Astrocyte (in vitro differentiated cells and primary cell): ENCODE measurements at regions not wholly inside any gene's neighbourhood (a gene's known extent, or its start where the extent isn't known, plus 50 kb on each side); places are given as distances from the start of the nearest gene placed in this dataset.

Experiments
- DNase-seq: peaks from one replicate; pipeline ENCODE4 v3.0.0-alpha.2; 2010; ENCODE audit warnings: low read depth
- FAIRE-seq: peaks from 2 replicates; lab custom pipeline; 2011; peaks lifted over from hg19 to GRCh38; lab: Jason Lieb, UNC
- H2AFZ ChIP-seq: 2 replicates; pipeline ENCODE4 v1.6.0; 2012; ENCODE audit warnings: low read depth, low read length, inconsistent platforms
- H3K27ac ChIP-seq: 2 replicates; pipeline ENCODE4 v1.5.1; 2011; ENCODE audit warnings: low read depth, low read length, inconsistent platforms
- H3K27me3 ChIP-seq: 2 replicates; pipeline ENCODE4 v1.6.0; 2011; ENCODE audit warnings: low read length, inconsistent platforms; ENCODE audit not compliant: insufficient read depth
- H3K36me3 ChIP-seq: 2 replicates; pipeline ENCODE4 v1.5.1; 2011; ENCODE audit warnings: low read length, inconsistent platforms; ENCODE audit not compliant: insufficient read depth
- H3K4me1 ChIP-seq: 2 replicates; pipeline ENCODE4 v1.5.1; 2011; ENCODE audit warnings: low read length, inconsistent platforms; ENCODE audit not compliant: insufficient read depth
- H3K4me2 ChIP-seq: 2 replicates; pipeline ENCODE4 v1.6.0; 2012; ENCODE audit warnings: low read length, inconsistent platforms
- H3K4me3 ChIP-seq: 2 replicates; pipeline ENCODE4 v1.5.1; 2011; ENCODE audit warnings: low read depth, mild to moderate bottlenecking, low read length, inconsistent platforms; ENCODE audit not compliant: insufficient read depth
- H3K79me2 ChIP-seq: 2 replicates; pipeline ENCODE4 v1.6.0; 2012; ENCODE audit warnings: mild to moderate bottlenecking, low read length, inconsistent platforms; ENCODE audit not compliant: insufficient read depth
- H3K9ac ChIP-seq: 2 replicates; pipeline ENCODE4 v1.6.0; 2012; ENCODE audit warnings: mild to moderate bottlenecking, low read length, inconsistent platforms
- H3K9me3 ChIP-seq: 2 replicates; pipeline ENCODE4 v1.5.1; 2012; ENCODE audit warnings: low read depth, mild to moderate bottlenecking, low read length, inconsistent platforms; ENCODE audit not compliant: insufficient read depth
- H4K20me1 ChIP-seq: 2 replicates; pipeline ENCODE4 v1.6.0; 2012; ENCODE audit warnings: low read length, inconsistent platforms; ENCODE audit not compliant: insufficient read depth
- H3K27ac Mint-ChIP-seq: one replicate; pipeline ENCODE4 v1.8.0; 2021; ENCODE audit warnings: mild to moderate bottlenecking, mixed read lengths; ENCODE audit not compliant: unreplicated experiment
- H3K27me3 Mint-ChIP-seq: one replicate; pipeline ENCODE4 v1.8.0; 2021; ENCODE audit warnings: low read depth, mixed read lengths; ENCODE audit not compliant: unreplicated experiment
- H3K36me3 Mint-ChIP-seq: one replicate; pipeline ENCODE4 v1.8.0; 2021; ENCODE audit warnings: low read depth, mixed read lengths; ENCODE audit not compliant: unreplicated experiment
- H3K4me1 Mint-ChIP-seq: one replicate; pipeline ENCODE4 v1.8.0; 2021; ENCODE audit warnings: low read depth, mixed read lengths; ENCODE audit not compliant: unreplicated experiment
- H3K4me3 Mint-ChIP-seq: one replicate; pipeline ENCODE4 v1.8.0; 2021; ENCODE audit warnings: mild to moderate bottlenecking, moderate library complexity, mixed read lengths; ENCODE audit not compliant: unreplicated experiment
- H3K9me3 Mint-ChIP-seq: one replicate; pipeline ENCODE4 v1.8.0; 2021; ENCODE audit warnings: mild to moderate bottlenecking, mixed read lengths; ENCODE audit not compliant: unreplicated experiment
- EZH2 ChIP-seq: IDR thresholded peaks from 2 replicates; pipeline ENCODE4 v1.6.1; 2012; ENCODE audit warnings: mild to moderate bottlenecking, low read length, inconsistent platforms; ENCODE audit not compliant: insufficient read depth
- TF ChIP-seq, protein P1 (sequence below): IDR thresholded peaks from 2 replicates; pipeline ENCODE4 v1.5.1; 2011; ENCODE audit warnings: low read depth, mild to moderate bottlenecking, inconsistent platforms, low read length, moderate library complexity; ENCODE audit not compliant: insufficient read depth

DNA sequence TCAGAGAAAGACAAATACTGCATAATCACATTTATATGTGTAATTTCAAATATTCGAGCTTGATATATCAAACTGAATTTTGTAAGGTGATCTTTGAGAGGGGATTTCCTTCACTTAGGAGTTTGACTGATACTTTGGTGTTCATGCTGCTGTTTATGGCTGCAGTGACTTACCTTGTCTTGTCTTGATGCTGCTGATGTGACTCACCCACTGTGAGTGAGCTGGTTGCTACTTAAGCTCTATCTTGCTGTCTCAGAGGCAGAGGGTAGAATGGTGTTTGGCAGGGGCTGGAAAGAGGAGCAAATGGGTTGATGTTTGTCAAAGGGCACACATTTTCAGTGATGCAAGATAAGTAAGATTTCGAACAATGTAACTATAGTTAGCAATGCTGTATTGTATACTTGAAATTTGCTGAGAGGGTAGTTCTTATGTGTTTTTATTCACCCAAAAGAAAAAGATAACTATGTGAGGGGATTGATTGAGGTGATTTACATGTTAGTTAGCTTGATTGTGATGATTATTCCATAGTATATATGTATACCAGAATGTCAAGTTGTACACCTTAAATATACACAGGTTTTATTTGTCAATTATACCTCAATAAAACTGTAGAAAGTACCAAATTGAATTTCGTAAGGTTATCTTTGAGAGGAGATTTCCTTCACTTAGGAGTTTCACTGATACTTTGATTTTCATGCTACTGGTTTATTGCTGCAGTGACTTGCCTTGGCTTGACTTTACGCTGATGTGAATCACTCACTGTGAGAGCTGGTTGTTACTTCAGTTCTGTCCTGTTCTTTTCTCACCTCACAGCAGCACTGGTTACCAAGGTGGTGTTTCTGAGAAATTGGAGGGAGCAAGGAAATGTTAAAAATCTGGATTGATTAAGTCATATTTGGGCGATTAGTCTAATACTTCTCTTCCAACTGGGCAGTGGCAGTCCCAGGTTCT, 94.5 kb upstream of the SLC5A9 start:
- Histone ChIP-seq H3K79me2 (no peaks in the 10 kb centered on the region), H3K9me3 (no peaks in the 10 kb centered on the region), H3K27ac (no peak overlapping the region), H2AFZ (no peak overlapping the region), H4K20me1 (no peaks in the 10 kb centered on the region), H3K27me3 (peaks cover 3% of the 10 kb centered on the region), H3K36me3 (no peaks in the 10 kb centered on the region), H3K4me1 (no peaks in the 10 kb centered on the region), H3K9ac (no peak overlapping the region), H3K4me2 (no peak overlapping the region), H3K4me3 (no peak overlapping the region)
- Mint-ChIP-seq H3K36me3 (no peaks in the 10 kb centered on the region), H3K4me3 (no peak overlapping the region), H3K9me3 (no peaks in the 10 kb centered on the region), H3K4me1 (peaks cover 2% of the 10 kb centered on the region), H3K27me3 (peaks cover 11% of the 10 kb centered on the region), H3K27ac (no peak overlapping the region)
- FAIRE-seq (no peak), DNase-seq (no peak)
- TF ChIP-seq EZH2: no peak
- TF ChIP-seq, protein P1, sequence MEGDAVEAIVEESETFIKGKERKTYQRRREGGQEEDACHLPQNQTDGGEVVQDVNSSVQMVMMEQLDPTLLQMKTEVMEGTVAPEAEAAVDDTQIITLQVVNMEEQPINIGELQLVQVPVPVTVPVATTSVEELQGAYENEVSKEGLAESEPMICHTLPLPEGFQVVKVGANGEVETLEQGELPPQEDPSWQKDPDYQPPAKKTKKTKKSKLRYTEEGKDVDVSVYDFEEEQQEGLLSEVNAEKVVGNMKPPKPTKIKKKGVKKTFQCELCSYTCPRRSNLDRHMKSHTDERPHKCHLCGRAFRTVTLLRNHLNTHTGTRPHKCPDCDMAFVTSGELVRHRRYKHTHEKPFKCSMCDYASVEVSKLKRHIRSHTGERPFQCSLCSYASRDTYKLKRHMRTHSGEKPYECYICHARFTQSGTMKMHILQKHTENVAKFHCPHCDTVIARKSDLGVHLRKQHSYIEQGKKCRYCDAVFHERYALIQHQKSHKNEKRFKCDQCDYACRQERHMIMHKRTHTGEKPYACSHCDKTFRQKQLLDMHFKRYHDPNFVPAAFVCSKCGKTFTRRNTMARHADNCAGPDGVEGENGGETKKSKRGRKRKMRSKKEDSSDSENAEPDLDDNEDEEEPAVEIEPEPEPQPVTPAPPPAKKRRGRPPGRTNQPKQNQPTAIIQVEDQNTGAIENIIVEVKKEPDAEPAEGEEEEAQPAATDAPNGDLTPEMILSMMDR: no peak

DNA sequence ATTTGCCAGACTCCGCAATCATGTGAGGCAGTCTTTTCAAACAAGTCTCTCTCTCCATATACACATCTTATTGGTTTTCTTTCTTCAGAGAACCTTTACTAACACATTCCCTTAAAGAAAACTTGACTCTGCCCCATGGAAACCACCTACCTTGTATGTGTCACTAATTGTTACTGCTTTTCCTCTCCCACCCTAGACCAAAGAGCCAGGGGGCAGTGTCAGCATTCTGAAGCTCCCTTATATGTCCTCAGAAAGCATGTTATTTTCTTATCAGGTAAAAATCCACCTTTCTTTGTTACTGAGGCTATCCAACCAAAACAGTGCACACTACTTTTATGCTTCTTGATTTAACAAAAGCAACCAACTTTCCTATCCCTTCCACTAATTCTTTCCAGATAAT, 98.9 kb upstream of the SLC5A9 start:
- no peak for TF ChIP-seq EZH2
- TF ChIP-seq, protein P1: no peak
- no peak for DNase-seq
- no peak overlapping the region for H3K4me3 Mint-ChIP-seq

DNA sequence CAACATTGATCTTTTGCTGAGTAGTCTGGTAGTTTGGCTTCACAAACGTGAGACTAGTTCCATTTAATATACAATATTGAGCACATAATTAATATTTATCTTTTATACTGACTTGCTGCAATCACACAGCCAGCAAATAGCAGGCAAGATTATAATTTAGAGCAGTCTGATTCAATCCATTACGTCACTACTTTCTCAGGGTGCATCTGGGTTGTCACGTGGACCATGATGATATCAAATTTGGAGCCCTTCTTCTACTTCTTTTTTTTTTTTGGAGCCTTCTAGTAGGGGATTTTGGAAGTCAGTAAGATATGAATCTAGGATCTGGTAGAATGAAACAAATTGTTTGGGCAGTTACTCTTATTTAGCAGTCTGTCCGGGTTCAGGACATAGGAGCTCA, 100.6 kb upstream of the SLC5A9 start:
- Histone ChIP-seq H3K27ac (no peak overlapping the region), H3K9ac (no peak overlapping the region), H3K27me3 (no peaks in the 10 kb centered on the region), H3K4me2 (no peak overlapping the region), H3K4me3 (no peak overlapping the region), H3K36me3 (no peaks in the 10 kb centered on the region), H4K20me1 (no peaks in the 10 kb centered on the region), H2AFZ (no peak overlapping the region), H3K79me2 (no peaks in the 10 kb centered on the region), H3K9me3 (no peaks in the 10 kb centered on the region), H3K4me1 (no peaks in the 10 kb centered on the region)
- TF ChIP-seq, protein P1: no peak
- no peak for TF ChIP-seq EZH2
- no peaks in the 10 kb centered on the region for H3K9me3 Mint-ChIP-seq
- H3K27me3 Mint-ChIP-seq: peaks cover 8% of the 10 kb centered on the region
- H3K4me3 Mint-ChIP-seq: no peak overlapping the region
- FAIRE-seq (no peak), DNase-seq (no peak)
- H3K4me1 Mint-ChIP-seq: no peaks in the 10 kb centered on the region
- no peaks in the 10 kb centered on the region for H3K36me3 Mint-ChIP-seq
- H3K27ac Mint-ChIP-seq: no peak overlapping the region

More for the DNA sequence above, 98.9 kb upstream of the SLC5A9 start:
- FAIRE-seq: no peak
- H3K27me3 Mint-ChIP-seq: peaks cover 7% of the 10 kb centered on the region
- H3K36me3 ChIP-seq: no peaks in the 10 kb centered on the region
- H3K36me3 Mint-ChIP-seq: no peaks in the 10 kb centered on the region
- peaks cover 2% of the 10 kb centered on the region for H3K4me1 Mint-ChIP-seq
- no peaks in the 10 kb centered on the region for H4K20me1 ChIP-seq
- H3K9me3 Mint-ChIP-seq: no peaks in the 10 kb centered on the region
- H3K79me2 ChIP-seq: no peaks in the 10 kb centered on the region
- H3K4me2 ChIP-seq: no peak overlapping the region
- H3K9me3 ChIP-seq: no peaks in the 10 kb centered on the region
- no peak overlapping the region for H3K27ac ChIP-seq
- H2AFZ ChIP-seq: no peak overlapping the region
- H3K4me1 ChIP-seq: no peaks in the 10 kb centered on the region
- no peak overlapping the region for H3K4me3 ChIP-seq
- H3K27me3 ChIP-seq: peaks cover 1% of the 10 kb centered on the region
- no peak overlapping the region for H3K9ac ChIP-seq
- H3K27ac Mint-ChIP-seq: no peak overlapping the region
